Activated CD4-positive, alpha-beta T cell treated with anti-CD3 and anti-CD28 coated beads, Interleukin-2, amount 50 U/mL, for 16 hours (primary cell): ENCODE measurements at regions not wholly inside any gene's neighbourhood (a gene's known extent, or its start where the extent isn't known, plus 50 kb on each side); places are given as distances from the start of the nearest gene placed in this dataset.
"Not testable (repeated sequence)": the region's sequence is repeated elsewhere in the genome, so short reads cannot be mapped to it uniquely, and the experiment has no call there.

Experiments
- DNase-seq: peaks from one replicate; pipeline ENCODE4 v3.0.0-alpha.2; 2020

DNA sequence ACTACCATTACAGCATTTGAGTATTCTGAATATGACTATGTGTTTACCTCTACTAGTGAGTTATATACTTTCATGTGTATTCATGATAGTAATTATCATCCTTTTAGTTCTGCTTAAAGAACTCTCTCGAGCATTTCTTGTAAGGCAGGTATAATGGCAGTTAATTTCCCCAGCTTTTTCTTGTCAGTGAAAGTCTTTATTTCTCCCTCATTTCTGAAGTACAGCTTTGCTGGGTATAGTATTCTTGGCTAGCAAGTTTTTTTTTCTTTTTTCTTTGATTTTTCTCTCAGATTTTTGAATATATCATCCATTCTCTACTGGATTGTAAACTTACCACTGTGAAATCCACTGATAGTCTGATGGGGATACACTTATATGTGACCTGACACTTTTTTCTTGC lies 165.9 kb upstream of the ARHGAP5 start:
- no peak for DNase-seq

- DNase-seq: no peak
Observed at GRCh38 chr14:31913370-31913769, 163.7 kb upstream of the ARHGAP5 start.

- not testable (repeated sequence) for DNase-seq
Observed at GRCh38 chr14:31918289-31918688, 158.8 kb upstream of the ARHGAP5 start.

GRCh38 chr14:31920001-31920400 lies 157.1 kb upstream of the ARHGAP5 start:
- no peak for DNase-seq

- no peak for DNase-seq
Observed at GRCh38 chr14:31920989-31921650, 156.0 kb upstream of the ARHGAP5 start.

DNA sequence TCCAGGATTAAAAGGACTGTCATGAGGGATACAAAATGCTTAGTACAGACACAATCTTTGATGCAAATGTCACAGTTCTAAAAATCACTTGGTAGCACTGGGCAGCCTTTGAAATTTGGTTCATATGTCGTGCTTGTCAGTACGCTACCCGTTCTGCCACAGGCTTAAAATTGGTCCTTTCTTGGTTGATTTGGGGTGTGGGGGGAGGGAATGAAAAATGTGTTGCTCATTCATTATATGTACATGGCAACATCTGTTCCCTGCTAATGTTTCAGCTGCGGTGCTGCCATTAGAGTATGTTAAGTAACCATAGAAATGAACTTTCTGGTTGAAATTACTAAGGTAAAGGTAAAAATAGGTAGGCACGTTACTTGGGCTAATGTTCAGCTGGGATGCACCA lies 155.4 kb upstream of the ARHGAP5 start:
- DNase-seq: no peak

GRCh38 chr14:31926123-31926522 lies 151.0 kb upstream of the ARHGAP5 start:
- DNase-seq: peak; percentile 61

DNA sequence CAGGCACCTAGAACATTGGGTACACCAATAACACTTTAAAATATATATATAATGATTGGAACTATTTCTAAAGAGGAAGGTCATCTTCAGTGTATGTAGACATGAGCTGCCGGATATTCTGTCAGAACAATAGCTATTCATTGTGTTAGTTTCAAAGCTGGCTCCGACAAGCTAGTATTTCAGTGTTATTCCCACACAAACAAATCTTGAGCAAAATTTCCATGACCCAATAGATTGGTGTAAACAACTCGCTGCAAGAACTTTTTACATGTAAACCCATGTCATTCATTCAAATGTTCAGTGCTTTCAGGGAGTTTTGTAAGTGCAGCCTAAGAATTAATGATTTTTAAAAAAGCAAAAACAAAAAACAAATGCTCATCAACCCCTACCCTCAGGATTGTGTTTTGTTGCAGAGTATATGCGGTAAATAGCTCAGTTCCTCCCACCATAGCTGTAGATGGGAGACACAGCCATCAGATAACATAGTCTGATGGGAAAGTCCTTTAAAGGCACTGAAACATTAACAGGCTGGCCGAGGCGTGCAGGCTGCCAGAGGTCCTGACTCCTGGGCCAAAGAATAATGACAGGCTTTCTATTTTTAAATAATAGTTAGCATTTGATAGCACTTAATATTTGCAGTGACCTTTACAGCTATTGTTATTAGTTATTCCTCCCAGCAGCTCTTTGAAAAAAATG lies 150.3 kb upstream of the ARHGAP5 start:
- DNase-seq: no peak

GRCh38 chr14:31927348-31927832 lies 149.7 kb upstream of the ARHGAP5 start:
- peak; percentile 52 for DNase-seq

- DNase-seq: no peak
Observed at GRCh38 chr14:31930070-31930469, 147.0 kb upstream of the ARHGAP5 start.

- DNase-seq: no peak
Observed at GRCh38 chr14:31930493-31931240, 146.4 kb upstream of the ARHGAP5 start.

DNA sequence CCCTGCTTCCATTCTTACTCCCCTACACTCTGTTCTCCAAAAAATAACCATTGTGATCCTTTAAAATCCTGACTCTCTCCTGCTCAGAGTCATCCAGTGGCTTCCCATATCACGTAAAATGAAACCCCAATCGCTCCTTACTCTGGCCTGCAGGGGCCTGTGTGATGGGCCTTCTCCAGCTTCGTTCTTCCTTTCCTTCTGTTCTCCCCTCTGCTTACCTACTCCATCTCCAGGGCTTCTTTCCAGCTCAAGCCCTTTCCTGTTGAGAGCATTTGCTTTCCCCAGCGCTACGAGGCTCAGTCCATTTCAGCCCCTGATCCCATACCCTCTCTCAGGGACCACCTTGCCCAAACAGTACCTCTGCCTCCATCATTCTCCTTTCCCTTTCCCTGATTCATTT lies 144.4 kb upstream of the ARHGAP5 start:
- no peak for DNase-seq

- no peak for DNase-seq
Observed at GRCh38 chr14:31933716-31934115, 143.4 kb upstream of the ARHGAP5 start.

GRCh38 chr14:31934767-31935266 lies 142.3 kb upstream of the ARHGAP5 start:
- DNase-seq: no peak

- no peak for DNase-seq
Observed at GRCh38 chr14:31935391-31935790, 141.7 kb upstream of the ARHGAP5 start.

DNA sequence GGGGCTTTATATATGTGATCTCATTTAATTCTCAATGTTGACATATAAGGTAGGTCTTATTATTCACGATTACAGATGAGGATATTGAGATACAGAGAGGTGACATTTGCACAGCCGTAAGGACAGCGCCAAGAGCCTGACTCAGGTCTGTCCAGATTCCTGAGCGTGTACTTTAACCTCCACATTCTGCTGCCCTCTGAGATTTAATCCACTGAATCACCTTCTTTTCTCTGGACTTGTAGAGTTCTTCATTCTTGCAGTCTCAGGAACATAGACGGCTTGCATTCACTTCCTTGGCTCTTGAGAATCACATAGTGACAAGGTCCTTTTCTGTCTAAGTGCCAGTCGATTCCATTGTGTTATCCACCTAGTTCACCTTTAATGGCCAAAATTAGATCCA lies 141.0 kb upstream of the ARHGAP5 start:
- DNase-seq: no peak

GRCh38 chr14:31937730-31938346 lies 139.3 kb upstream of the ARHGAP5 start:
- DNase-seq: peak; percentile 93

GRCh38 chr14:31939934-31940333 lies 137.2 kb upstream of the ARHGAP5 start:
- DNase-seq: no peak

DNA sequence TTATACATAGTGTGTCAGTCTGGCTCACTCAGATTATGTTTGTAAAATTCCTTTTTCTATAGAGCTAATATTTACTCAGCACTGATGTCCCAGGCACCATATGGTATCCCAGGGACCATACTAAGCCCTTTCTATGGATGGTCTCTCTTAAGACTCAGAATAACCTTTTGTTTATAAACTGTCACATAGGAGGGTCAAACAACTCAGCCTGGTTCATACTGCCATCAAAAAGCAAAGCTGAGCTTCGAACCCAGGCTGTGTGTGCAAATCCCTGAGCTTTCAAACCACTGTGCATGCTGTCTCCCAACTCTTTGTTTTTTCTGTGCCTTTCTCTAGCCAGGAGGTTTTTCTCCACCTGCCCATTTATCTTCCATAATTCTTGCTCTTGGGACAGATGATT lies 135.6 kb upstream of the ARHGAP5 start:
- no peak for DNase-seq

DNA sequence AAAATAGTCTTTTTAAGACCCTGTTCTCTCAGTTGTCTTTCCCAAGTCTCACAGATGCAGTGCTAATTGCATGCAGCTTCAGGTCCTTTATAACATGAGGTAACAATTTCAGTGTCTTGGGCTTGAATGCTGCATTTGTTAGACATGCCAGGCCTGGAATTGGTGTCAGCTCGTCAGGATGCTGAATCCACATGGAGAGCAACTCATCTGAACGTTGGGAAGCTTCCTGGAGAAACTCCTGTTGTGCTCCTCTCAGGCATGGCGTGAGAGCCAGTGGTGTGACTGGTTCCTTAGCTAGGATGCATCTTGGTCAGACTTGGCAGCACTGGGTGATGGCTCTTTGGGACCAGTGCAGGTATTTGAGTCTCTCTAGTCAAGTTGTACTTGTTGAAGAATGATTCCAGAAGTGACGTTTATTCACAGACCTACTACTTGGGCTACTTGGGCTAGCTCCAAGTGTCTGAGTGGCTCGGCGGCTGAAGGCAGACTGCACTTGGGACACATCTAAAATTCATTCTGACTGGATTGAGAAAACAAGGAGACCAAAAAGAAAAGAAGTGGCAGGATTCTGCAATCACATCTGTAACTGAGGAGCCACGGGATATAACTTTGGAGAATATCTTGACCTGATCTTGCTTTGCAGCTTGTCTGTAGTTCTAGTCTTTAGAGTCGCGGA lies 134.8 kb upstream of the ARHGAP5 start:
- no peak for DNase-seq

- DNase-seq: no peak
Observed at GRCh38 chr14:31943217-31943799, 133.8 kb upstream of the ARHGAP5 start.

DNA sequence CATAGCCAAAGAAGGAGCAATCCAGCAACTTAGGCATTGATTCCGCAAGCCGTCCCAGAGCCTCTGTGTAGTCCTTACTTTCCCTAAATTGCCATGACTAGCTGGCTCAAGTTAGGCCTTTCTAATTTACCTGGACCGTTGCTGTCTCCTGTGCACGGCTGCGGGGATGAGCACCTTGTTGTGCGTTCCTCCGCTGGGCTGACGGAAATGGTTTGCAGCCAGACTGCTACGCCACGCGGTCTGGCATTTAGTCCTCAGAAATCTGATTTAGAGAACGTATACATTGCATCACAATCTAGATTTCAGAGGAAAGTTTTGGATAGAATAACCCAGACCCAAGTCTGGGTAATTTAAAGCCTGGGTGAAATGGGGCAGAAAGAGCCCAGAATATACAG lies 133.2 kb upstream of the ARHGAP5 start:
- no peak for DNase-seq
